Choroid plexus epithelial cell (primary cell): ENCODE measurements at regions not wholly inside any gene's neighbourhood (a gene's known extent, or its start where the extent isn't known, plus 50 kb on each side); places are given as distances from the start of the nearest gene placed in this dataset.

Experiments
- DNase-seq: peaks from one replicate; pipeline ENCODE4 v3.0.0-alpha.2; 2010; ENCODE audit warnings: low read depth
- H3K4me3 ChIP-seq: 2 replicates; pipeline ENCODE4 v1.5.1; 2011; ENCODE audit warnings: low read depth, mild to moderate bottlenecking, control low read depth, low read length, moderate library complexity
- TF ChIP-seq, protein P1 (sequence below): conservative IDR thresholded peaks from 2 replicates; pipeline ENCODE4 v1.5.1; 2011; ENCODE audit warnings: low read depth, mild to moderate bottlenecking, control low read depth, inconsistent platforms, low read length, moderate library complexity

GRCh38 chr5:37999593-37999992 lies 159.8 kb upstream of the GDNF start:
- H3K4me3 ChIP-seq = no peak overlapping the region
- TF ChIP-seq, protein P1, sequence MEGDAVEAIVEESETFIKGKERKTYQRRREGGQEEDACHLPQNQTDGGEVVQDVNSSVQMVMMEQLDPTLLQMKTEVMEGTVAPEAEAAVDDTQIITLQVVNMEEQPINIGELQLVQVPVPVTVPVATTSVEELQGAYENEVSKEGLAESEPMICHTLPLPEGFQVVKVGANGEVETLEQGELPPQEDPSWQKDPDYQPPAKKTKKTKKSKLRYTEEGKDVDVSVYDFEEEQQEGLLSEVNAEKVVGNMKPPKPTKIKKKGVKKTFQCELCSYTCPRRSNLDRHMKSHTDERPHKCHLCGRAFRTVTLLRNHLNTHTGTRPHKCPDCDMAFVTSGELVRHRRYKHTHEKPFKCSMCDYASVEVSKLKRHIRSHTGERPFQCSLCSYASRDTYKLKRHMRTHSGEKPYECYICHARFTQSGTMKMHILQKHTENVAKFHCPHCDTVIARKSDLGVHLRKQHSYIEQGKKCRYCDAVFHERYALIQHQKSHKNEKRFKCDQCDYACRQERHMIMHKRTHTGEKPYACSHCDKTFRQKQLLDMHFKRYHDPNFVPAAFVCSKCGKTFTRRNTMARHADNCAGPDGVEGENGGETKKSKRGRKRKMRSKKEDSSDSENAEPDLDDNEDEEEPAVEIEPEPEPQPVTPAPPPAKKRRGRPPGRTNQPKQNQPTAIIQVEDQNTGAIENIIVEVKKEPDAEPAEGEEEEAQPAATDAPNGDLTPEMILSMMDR = no peak
- DNase-seq = no peak

- no peak for DNase-seq
- TF ChIP-seq, protein P1 = no peak
- H3K4me3 ChIP-seq = no peak overlapping the region
These were observed 157.1 kb upstream of the GDNF start for GRCh38 chr5:37996918-37997317.

- TF ChIP-seq, protein P1 = no peak
- H3K4me3 ChIP-seq = no peak overlapping the region
- DNase-seq = no peak
These were observed 154.9 kb upstream of the GDNF start for GRCh38 chr5:37994729-37995128.

DNA sequence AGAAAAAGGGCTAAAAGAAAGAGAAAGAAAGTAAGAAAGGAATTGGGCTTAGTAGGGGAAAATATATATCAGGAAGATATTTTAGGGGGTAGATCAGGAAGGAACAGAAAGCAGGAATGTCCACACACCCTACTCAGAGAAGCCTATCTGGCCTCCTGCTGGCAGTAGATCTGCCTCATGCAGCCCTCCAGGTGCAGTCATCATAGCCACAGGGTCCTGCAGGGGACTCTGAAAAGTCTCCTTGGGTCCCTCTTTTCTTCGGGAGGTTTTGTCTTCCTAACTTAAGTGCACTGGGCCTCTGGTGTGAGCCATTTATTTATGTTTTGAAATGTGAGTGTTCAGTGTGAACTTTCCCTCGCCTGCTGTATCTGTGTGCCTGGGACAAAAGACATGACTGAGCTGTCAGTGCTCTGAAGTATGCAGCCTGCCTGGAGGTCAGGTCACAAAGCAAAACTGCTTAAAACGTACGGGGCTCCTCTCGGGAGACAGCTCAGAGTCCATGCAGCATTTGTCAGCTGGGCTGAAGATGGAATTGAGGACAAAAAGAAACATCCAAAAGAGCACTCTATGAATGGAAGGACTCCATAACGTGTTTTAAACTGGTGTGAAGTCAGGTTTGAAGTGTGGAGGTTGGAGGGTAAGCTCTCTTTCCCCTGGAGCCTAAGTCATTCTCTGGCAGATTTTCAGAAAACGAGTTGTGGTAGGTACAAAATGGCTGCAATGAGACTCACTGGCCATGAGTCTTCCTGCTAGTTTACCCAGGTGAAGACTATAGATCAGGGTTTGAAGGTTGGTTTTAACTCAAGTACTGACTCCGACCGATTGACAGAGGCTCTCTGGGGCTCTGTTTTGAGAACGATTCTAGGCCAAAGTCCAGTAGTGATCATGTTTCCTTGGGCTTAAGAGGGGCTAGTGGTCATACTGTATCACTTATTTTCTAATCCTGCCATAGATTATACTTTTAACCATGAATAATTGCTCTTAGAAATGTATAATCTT lies 151.8 kb upstream of the GDNF start:
- H3K4me3 ChIP-seq = no peak overlapping the region
- peak; percentile 1 for DNase-seq
- TF ChIP-seq, protein P1 = no peak

DNA sequence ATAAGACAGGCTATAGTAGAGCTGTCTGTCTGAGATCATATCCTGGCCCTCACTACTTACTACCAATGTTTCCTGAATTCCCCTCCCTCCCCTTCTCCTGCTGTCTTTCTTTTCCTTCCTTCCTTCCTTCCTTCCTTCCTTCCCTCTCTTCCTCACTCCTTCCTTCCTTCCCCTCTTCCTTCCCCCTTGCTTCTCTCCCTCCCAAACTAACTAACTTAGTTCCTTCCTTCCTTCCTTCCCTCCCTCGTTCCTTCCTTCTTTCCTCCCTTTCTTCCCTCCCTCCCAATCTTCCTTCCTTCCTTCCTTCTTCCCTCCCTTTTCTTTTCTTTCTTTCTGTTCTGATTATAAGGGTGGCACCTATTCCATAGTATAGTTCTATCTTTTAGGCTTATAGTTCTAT lies 150.0 kb upstream of the GDNF start:
- H3K4me3 ChIP-seq = no peak overlapping the region
- TF ChIP-seq, protein P1 = no peak
- DNase-seq = no peak

DNA sequence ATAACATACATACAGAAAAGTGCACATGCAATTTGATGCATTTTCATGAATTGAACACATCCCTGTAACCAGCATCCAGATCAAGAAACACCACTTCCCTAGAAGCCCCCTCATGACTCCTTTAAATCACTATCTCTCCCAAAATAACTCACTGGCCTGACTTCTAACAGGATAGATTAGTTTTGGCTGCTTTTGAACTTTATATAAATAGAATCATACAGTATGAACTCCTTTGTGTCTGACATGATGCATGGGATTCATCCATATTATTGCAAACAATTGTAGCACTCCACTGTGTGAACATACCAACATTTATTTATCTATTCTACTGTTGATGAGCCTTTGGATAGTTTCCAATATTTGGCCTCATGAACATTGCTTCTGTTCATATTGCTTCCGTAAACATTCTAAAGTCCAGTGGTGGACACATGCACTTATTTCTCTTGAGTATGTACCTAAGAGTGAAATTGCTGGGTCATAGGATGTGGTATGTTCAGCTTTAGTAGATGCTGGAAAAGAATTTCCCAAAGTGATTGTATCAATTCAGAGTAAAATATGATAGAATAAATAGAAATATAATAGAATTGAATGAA lies 148.7 kb upstream of the GDNF start:
- no peak for DNase-seq
- TF ChIP-seq, protein P1 = no peak
- no peak overlapping the region for H3K4me3 ChIP-seq
